ENCODE measurements at regions not wholly inside any gene's neighbourhood (a gene's known extent, or its start where the extent isn't known, plus 50 kb on each side); places are given as distances from the start of the nearest gene placed in this dataset.
"Not testable (repeated sequence)": the region's sequence is repeated elsewhere in the genome, so short reads cannot be mapped to it uniquely, and the experiment has no call there.

DNA sequence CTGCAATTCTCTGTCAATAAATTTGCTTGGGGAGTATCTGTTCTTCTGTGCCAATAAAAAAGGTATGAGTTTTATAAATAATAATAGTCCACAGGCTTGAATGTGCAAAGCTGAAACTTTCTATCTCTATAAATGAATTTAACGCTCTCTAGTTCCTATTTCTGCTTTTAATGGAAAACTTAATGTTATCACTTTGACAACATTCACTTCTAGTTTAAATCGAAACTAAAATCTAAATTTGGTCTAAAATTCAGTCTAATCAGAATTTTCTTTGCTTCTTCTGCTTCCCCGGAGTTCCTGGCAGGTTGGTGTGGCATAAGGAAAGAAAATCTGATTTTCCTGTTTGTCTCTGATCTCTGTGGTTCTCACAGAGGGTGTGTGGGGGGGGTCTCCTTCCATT, 450.1 kb upstream of the TBL1XR1 start:
- no peak for FAIRE-seq
- DNase-seq (ENCODE audit: insufficient read length, low spot score): no peak
- TF ChIP-seq, protein P1, sequence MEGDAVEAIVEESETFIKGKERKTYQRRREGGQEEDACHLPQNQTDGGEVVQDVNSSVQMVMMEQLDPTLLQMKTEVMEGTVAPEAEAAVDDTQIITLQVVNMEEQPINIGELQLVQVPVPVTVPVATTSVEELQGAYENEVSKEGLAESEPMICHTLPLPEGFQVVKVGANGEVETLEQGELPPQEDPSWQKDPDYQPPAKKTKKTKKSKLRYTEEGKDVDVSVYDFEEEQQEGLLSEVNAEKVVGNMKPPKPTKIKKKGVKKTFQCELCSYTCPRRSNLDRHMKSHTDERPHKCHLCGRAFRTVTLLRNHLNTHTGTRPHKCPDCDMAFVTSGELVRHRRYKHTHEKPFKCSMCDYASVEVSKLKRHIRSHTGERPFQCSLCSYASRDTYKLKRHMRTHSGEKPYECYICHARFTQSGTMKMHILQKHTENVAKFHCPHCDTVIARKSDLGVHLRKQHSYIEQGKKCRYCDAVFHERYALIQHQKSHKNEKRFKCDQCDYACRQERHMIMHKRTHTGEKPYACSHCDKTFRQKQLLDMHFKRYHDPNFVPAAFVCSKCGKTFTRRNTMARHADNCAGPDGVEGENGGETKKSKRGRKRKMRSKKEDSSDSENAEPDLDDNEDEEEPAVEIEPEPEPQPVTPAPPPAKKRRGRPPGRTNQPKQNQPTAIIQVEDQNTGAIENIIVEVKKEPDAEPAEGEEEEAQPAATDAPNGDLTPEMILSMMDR (IDR thresholded peaks at IDR 0.05; ENCODE audit: insufficient read depth, missing control alignments): no peak

DNA sequence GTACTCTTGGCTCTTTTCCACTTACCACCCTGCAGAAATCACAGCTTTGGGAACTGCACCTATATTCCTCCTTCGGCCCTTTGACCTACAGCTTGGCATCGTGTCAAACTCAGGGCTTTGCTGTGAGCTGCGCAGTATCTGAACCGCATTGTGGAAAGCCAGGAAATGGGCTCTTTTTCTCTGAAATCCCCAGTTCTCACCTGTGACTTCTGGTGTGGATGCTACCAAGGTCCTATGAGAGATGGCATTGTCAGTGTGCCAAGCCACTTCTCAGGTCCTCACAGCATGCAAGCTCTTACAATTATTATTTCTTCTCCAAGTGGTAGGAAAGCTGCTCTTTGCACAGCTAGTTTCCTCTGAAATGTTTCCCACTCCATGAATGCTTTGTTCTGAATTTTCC, 450.6 kb upstream of the TBL1XR1 start:
- DNase-seq (ENCODE audit: insufficient read length, low spot score): no peak
- FAIRE-seq: no peak
- TF ChIP-seq, protein P1 (IDR thresholded peaks at IDR 0.05; ENCODE audit: insufficient read depth, missing control alignments): no peak

GRCh38 chr3:177652556-177653291, 455.4 kb upstream of the TBL1XR1 start:
- FAIRE-seq: no peak
- no peak for DNase-seq (ENCODE audit: insufficient read length, low spot score)
- TF ChIP-seq, protein P1 (IDR thresholded peaks at IDR 0.05; ENCODE audit: insufficient read depth, missing control alignments): no peak

DNA sequence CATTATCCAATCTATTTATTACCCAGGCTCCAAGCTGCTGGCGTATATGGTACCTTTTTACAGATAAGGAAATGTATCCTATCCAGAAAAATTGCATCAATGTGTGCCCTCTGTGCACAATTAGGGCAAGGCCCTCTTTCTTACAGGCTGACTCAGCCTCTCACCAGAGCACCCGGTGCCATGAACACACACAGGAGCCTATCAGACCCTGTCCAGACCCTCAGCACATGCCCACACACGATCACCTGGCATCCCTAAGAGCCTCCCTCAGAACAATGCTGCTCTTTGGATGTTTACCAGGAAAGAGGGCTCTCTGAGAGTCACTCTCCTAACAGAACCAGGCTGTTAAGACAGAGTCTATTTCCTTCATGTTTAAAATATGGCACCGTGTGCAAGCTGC, 460.0 kb upstream of the TBL1XR1 start:
- FAIRE-seq: no peak
- no peak for DNase-seq (ENCODE audit: insufficient read length, low spot score)
- TF ChIP-seq, protein P1 (IDR thresholded peaks at IDR 0.05; ENCODE audit: insufficient read depth, missing control alignments): no peak

- TF ChIP-seq, protein P1 (IDR thresholded peaks at IDR 0.05; ENCODE audit: insufficient read depth, missing control alignments): no peak
- FAIRE-seq: no peak
These were observed 461.1 kb upstream of the TBL1XR1 start for GRCh38 chr3:177658354-177658753.

DNA sequence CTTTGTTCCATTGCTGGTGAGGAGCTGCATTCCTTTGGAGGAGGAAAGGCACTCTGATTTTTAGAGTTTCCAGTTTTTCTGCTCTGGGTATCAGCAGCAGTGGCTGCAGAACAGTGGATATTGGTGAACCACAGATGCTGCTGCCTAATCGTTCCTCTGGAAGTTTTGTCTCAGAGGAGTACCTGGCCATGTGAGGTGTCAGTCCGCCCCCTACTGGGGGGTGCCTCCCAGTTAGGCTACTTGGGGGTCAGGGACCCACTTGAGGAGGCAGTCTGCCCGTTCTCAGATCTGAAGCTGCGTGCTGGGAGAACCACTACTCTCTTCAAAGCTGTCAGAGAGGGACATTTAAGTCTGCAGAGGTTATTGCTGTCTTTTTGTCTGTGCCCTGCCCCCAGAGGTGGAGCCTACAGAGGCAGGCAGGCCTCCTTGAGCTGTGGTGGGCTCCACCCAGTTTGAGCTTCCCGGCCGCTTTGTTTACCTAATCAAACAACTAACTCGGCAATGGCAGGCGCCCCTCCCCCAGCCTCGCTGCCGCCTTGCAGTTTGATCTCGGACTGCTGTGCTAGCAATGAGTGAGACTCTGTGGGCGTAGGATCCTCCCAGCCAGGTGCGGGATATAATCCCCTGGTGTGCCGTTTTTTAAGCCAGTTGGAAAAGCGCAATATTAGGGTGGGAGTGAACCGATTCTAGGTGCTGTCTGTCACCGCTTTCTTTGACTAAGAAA, 467.3 kb upstream of the TBL1XR1 start:
- not testable (repeated sequence) for DNase-seq (ENCODE audit: insufficient read length, low spot score); FAIRE-seq

More at GRCh38 chr3:177658354-177658753, 461.1 kb upstream of the TBL1XR1 start:
- DNase-seq (ENCODE audit: insufficient read length, low spot score): no peak

- TF ChIP-seq, protein P1 (IDR thresholded peaks at IDR 0.05; ENCODE audit: insufficient read depth, missing control alignments): no peak
- DNase-seq (ENCODE audit: insufficient read length, low spot score) (no peak), FAIRE-seq (no peak)
These were observed 468.0 kb upstream of the TBL1XR1 start for GRCh38 chr3:177665122-177665808.
